ENCODE measurements at regions not wholly inside any gene's neighbourhood (a gene's known extent, or its start where the extent isn't known, plus 50 kb on each side); places are given as distances from the start of the nearest gene placed in this dataset.

DNA sequence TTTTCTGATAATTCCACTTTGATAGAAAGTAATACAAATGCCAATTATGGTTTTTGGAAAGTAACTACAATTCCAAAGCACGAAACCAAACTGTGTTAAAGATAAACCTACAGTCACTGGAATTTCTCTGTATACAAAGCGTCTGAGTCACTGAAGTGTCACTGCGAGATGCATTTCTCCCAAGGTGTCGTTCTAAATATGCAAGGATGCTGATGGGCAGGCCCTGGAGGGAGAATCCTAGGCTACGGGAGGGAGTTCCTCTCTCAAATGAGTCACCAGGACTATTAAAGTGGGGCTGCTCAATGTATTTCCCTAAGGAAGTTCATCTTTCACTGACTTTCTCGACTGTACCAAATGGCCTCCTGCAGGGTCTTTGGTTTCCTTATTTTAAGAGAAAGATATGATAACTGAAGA is 163.8 kb upstream of the STK17B start:
- ATAC-seq = no peak
- Mint-ChIP-seq H3K27me3 (no peaks in the 10 kb centered on the region), H3K36me3 (no peaks in the 10 kb centered on the region), H3K4me1 (peaks cover 15% of the 10 kb centered on the region), H3K27ac (no peak overlapping the region), H3K4me3 (no peak overlapping the region), H3K9me3 (no peaks in the 10 kb centered on the region)

DNA sequence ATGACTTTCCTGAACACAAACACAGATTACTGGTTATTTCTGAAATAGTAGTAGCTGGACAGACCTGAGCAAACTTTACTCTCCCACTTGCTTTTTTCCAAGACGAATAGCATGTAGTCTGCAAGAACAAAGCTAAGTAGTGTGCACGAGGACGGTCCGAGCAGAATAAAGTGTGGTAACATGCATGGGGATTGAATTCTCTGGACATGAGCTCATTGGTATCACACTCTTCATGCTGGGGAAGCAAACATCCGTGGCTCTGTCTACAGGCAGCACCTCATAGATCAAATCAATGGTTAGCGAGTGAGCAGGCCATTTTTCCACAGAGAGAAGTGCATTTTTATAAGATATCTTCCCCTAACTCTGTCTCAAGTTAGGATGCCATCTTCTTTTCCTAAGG is 164.8 kb upstream of the STK17B start:
- peak overlapping the region; percentile 62 for H3K27ac Mint-ChIP-seq

DNA sequence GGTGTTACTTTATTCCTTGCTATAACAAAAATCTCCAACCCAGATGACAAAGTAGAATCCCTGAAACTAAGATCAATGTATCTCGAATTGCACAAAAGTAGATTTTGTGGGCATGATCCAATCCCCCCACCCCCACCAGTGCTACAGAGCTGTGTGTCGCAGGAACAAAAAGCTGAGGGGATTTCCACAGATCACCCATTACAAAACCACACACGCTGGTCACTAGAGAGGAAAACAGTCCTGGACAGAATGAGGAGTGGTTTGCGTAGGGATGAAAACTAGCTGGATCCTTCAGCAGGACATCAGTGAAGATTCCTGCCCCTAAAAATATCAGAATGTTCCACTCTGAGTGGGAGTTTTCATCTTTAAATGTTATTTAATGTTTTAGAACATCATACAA is 165.3 kb upstream of the STK17B start:
- ATAC-seq = no peak
- Mint-ChIP-seq H3K4me3 (no peak overlapping the region), H3K36me3 (no peaks in the 10 kb centered on the region), H3K4me1 (peaks cover 15% of the 10 kb centered on the region), H3K27me3 (no peaks in the 10 kb centered on the region), H3K27ac (peak overlapping the region; percentile 62), H3K9me3 (no peaks in the 10 kb centered on the region)

More for the DNA sequence above, 164.8 kb upstream of the STK17B start:
- H3K9me3 Mint-ChIP-seq = no peaks in the 10 kb centered on the region
- no peak for ATAC-seq
- H3K36me3 Mint-ChIP-seq = no peaks in the 10 kb centered on the region
- H3K4me1 Mint-ChIP-seq = peaks cover 15% of the 10 kb centered on the region
- H3K4me3 Mint-ChIP-seq = no peak overlapping the region
- no peaks in the 10 kb centered on the region for H3K27me3 Mint-ChIP-seq

DNA sequence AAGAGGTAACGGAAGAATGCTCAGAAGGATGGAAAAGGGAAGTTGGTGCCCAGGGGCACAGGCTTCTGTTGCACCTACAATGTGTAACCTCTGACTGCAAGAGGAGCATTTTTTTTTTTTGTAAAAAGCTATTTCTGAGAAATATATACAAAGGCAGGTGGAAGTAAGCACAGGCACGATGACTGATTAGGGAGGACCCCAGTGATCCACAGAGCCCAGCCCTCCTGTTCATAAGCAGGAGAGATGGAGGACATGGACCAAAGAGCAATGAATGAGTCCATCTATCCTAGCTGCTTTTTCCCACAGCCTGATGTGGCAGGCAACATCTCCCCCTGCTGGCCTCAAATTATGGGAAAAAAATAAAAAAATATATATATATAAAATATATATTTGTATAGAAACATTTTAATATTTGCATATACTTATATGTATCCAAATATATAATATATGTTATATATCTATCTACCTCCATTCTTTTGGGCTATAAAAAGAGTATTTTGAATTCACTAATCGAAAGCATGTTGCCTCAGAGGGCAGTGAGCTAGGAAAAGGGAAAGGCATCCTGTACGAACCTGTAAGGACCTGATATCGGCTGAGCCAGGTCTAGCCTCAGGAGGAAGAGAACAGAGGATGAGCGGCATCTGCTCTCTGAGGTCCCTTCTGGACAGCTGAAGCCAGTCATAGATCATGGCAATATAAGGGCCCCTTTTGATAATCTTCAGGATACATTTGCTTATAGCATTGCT is 166.0 kb upstream of the STK17B start:
- peak; percentile 39 for ATAC-seq
- Mint-ChIP-seq H3K4me3 (no peak overlapping the region), H3K4me1 (peaks cover 15% of the 10 kb centered on the region), H3K9me3 (no peaks in the 10 kb centered on the region), H3K36me3 (no peaks in the 10 kb centered on the region), H3K27me3 (no peaks in the 10 kb centered on the region), H3K27ac (peak overlapping the region; percentile 62)

DNA sequence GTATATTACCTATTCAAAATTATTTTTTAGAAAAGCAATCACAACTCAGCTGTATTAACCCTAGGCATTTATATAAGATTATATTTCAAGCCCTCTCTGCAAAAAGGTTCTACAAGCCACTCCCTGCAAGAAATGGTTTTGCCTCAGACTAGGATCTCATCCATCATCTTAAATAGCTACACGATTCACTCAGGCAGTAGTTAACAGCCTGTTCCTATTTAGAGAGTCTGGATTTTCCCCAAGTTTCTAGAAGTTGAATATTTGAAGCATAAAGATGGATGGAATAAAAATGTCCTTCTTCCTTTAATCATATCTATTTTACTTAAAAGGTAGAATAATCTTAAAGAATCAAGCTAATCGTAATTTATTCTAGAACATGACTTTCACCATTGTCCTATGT is 167.1 kb upstream of the STK17B start:
- Mint-ChIP-seq H3K27ac (no peak overlapping the region), H3K36me3 (no peaks in the 10 kb centered on the region), H3K9me3 (no peaks in the 10 kb centered on the region), H3K4me1 (peaks cover 15% of the 10 kb centered on the region), H3K4me3 (no peak overlapping the region), H3K27me3 (no peaks in the 10 kb centered on the region)
- no peak for ATAC-seq

DNA sequence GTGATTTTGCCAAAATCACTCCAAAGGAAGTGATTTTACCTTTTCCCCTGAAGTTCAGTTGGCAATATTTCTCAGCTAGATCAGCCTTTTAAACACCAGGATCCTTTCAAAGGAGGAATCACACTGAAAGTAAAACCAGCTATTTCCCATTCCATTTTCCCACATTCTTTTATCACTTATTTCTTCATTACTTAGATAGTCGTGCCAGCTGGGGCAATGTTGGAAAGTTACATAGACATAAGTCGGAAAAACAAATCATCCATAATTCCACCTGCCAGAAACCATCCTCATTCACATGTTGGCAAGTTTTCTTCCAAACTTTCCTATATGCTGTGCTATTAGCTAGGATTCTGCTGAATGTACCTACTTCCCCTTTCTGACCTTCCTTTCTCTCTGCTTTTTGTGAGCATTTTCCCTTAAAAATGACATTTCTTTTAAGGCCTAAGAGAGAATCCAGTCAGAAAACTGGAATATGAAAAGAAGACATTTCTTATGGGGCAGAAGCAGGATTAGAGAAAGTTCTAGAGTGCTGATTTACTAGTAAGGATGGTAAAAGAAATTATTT is 170.0 kb upstream of the STK17B start:
- no peaks in the 10 kb centered on the region for H3K9me3 Mint-ChIP-seq
- H3K27ac Mint-ChIP-seq = no peak overlapping the region
- H3K4me1 Mint-ChIP-seq = peaks cover 15% of the 10 kb centered on the region
- H3K4me3 Mint-ChIP-seq = no peak overlapping the region
- no peak for ATAC-seq
- no peaks in the 10 kb centered on the region for H3K36me3 Mint-ChIP-seq
- H3K27me3 Mint-ChIP-seq = no peaks in the 10 kb centered on the region

DNA sequence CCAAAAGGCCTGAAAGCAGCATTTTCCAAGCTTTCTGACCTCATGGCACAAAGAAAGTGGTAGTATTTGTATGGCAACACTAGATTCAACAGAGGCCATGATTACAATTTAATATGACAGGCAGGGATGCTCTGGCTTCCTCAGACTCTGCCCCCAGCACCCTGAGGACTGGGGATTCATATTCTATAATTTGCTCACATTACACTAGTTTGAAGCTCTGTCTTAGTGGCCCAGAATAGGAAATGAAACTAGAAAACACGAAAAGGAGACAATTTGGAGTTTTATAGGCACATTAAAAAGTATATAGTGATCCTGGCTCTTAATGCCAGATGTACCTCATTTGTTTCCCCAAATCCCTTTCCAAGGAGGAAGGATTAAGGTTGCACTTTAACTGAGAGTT is 173.0 kb upstream of the STK17B start:
- Mint-ChIP-seq H3K27ac (no peak overlapping the region), H3K9me3 (no peaks in the 10 kb centered on the region), H3K27me3 (no peaks in the 10 kb centered on the region), H3K36me3 (no peaks in the 10 kb centered on the region), H3K4me1 (no peaks in the 10 kb centered on the region), H3K4me3 (no peak overlapping the region)
- no peak for ATAC-seq

DNA sequence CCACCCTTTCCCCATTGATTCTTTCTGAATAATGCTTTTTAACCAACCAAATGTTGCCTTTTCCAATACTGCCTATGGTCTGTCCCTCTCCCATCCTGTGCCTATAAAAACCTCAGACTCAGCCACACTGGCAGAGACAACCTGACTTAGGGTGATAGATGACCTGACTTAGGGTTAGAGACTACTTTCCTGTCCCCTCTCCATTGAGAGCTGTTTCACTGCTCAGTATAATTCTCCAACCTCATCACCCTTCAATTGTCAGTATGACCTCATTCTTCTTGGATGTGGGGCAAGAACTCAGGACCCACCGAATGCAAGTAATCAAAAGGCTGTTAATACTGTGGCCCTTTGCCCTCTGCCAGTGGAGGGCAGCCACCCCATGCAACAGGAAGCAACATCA is 182.3 kb upstream of the STK17B start:
- H3K27ac Mint-ChIP-seq = no peak overlapping the region
- no peak for ATAC-seq
- peaks cover 9% of the 10 kb centered on the region for H3K9me3 Mint-ChIP-seq
- peaks cover 10% of the 10 kb centered on the region for H3K36me3 Mint-ChIP-seq
- no peaks in the 10 kb centered on the region for H3K27me3 Mint-ChIP-seq
- no peaks in the 10 kb centered on the region for H3K4me1 Mint-ChIP-seq
- no peak overlapping the region for H3K4me3 Mint-ChIP-seq

DNA sequence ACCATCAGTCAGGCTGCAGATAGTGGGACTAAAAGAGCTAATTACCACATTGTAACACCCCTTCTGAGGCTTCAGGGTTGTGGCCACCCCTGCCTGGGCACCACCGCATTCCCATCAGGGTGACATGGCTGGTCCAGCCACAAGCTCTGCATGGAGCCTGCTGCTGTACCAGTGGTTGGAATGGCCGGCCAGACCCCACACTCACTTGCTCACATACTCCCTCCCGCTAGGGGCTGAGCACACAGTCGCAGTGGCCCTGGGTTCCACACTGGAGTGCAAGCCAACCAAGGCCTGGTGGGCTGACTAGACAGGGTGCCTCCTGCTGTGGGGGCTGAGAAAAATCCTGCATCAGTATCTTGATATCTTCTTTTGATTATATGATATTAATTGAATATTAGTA is 182.8 kb upstream of the STK17B start:
- Mint-ChIP-seq H3K9me3 (peaks cover 9% of the 10 kb centered on the region), H3K27ac (no peak overlapping the region), H3K4me1 (no peaks in the 10 kb centered on the region), H3K27me3 (no peaks in the 10 kb centered on the region), H3K36me3 (peaks cover 10% of the 10 kb centered on the region), H3K4me3 (no peak overlapping the region)
- no peak for ATAC-seq

DNA sequence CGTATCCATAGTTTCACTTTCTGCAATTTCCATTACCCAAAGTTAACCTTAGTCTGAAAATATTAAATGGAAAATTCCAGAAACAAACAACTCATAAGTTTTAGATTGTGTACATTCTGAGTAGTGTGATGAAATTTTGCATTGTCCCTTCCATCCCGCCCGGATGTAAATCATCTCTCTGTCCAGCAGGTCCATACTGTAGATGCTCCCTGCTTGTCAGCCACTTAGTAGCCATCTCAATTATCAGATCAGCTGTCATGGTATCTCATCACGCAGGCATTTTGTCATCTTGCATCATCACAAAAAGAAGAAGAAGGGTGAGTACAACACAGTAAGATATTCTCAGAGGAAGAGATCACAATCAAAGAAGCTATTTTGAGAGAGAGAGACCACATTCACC is 185.0 kb upstream of the STK17B start:
- ATAC-seq = no peak
- H3K4me1 Mint-ChIP-seq = no peaks in the 10 kb centered on the region
- no peak overlapping the region for H3K4me3 Mint-ChIP-seq
- H3K36me3 Mint-ChIP-seq = peaks cover 10% of the 10 kb centered on the region
- no peak overlapping the region for H3K27ac Mint-ChIP-seq
- H3K27me3 Mint-ChIP-seq = no peaks in the 10 kb centered on the region
- peaks cover 9% of the 10 kb centered on the region for H3K9me3 Mint-ChIP-seq

DNA sequence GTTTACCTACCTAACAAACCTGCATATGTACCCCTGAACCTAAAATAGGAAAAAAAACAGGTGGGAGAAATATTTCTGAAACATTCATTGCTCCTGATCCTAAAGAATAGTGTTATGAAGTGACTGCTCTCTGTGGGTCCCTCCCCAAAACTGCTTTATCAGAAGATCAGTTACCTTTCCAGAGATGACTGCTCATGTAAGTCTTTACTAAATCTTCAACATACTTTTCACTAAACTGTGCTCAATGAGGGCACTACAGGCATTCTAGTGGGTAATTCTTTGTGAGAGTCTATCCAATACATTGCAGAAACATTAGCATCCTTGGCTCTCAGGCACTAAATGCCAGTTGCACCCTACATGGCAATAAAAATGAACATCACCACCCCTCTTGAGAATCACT is 189.3 kb upstream of the STK17B start:
- no peak overlapping the region for H3K4me3 Mint-ChIP-seq

DNA sequence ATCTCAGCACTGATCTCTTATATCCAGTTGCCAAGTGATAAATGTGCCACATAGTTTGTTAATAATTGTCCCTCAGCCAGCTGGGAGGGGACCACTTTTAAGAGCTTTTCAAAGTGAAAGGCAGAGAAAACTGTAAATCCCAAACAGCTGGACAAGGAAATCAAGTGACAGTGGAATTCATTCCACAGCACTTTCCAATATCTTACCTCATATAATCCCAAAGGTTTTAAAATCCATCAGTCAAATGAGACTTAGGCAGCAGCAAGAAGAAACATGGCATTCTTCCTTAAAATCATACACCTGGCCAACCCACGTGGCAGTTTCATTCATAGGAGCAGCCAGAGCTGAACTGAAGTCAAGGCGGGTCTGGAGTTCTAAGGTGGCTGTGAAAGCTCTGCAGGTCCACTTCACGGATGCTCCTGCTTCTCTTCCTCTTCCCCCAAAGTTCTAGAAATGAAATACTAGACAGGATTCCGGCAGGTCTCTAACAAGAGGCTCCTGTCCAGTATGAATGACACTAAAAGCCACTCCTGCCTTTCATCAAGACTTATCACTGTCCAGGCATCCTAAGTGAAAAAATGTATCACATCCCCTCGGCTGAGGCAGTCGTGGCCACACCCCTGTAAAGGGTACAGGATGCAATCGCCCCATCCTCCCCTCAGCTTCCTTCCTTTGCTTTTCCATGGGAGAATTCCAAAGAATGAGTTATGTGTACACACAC is 190.4 kb upstream of the STK17B start:
- no peaks in the 10 kb centered on the region for H3K4me1 Mint-ChIP-seq
- no peaks in the 10 kb centered on the region for H3K36me3 Mint-ChIP-seq
- ATAC-seq = no peak
- no peak overlapping the region for H3K4me3 Mint-ChIP-seq
- H3K9me3 Mint-ChIP-seq = no peaks in the 10 kb centered on the region
- no peak overlapping the region for H3K27ac Mint-ChIP-seq
- no peaks in the 10 kb centered on the region for H3K27me3 Mint-ChIP-seq

More for the DNA sequence above, 189.3 kb upstream of the STK17B start:
- H3K4me1 Mint-ChIP-seq = no peaks in the 10 kb centered on the region
- H3K36me3 Mint-ChIP-seq = no peaks in the 10 kb centered on the region
- H3K9me3 Mint-ChIP-seq = no peaks in the 10 kb centered on the region
- H3K27ac Mint-ChIP-seq = no peak overlapping the region
- H3K27me3 Mint-ChIP-seq = no peaks in the 10 kb centered on the region
- no peak for ATAC-seq

DNA sequence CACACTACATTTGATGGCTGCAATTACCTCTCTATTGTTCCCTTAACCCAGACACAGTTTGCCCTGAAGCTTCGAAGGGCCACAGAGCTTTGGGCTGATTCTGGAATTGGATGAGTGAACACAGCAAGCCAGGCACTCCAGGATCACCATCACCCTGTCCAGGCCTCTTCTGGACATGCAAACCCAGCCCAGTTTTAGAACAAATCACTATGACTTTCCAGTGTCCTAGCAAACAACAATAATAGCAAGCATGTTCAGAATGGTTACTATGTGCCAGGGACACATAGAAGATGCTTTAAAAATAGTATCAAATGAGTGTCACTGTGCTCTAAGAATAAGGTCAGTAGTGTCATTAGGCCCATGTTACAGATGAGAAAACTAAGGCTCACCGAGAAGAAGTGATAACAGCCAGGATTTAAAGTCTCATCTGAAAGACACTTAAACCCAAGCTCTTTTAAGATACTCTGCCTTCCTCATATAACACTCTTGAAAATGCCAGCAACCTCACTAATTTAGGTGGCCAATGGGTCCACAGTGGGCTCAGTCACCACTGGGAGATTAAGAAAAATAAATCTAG is 191.7 kb upstream of the STK17B start:
- H3K27ac Mint-ChIP-seq = no peak overlapping the region
- H3K9me3 Mint-ChIP-seq = peaks cover 3% of the 10 kb centered on the region
- H3K36me3 Mint-ChIP-seq = no peaks in the 10 kb centered on the region
- no peaks in the 10 kb centered on the region for H3K27me3 Mint-ChIP-seq
- ATAC-seq = no peak
- no peak overlapping the region for H3K4me3 Mint-ChIP-seq
- H3K4me1 Mint-ChIP-seq = no peaks in the 10 kb centered on the region

DNA sequence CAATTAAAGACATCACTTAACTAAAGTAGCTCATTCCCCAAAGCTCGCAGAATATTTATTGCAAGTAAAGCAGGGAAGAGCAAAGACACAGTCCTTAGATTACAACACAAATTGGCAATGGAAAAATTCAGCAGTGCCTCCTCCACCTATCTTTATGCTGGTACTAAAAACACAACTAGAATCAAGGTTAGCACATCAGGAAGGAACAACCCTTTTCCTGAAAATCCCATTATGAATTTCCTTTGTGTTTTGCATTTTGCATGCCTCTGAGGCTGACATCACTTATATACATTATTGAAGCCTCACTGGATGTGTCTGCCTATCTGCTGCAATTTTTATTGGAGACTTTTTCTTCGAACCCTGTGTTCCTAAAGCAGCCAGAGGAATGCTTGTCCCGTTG is 193.8 kb upstream of the STK17B start:
- H3K36me3 Mint-ChIP-seq = peaks cover 5% of the 10 kb centered on the region
- no peak overlapping the region for H3K27ac Mint-ChIP-seq
- no peak for ATAC-seq
- H3K4me3 Mint-ChIP-seq = no peak overlapping the region
- peaks cover 11% of the 10 kb centered on the region for H3K9me3 Mint-ChIP-seq
- H3K27me3 Mint-ChIP-seq = no peaks in the 10 kb centered on the region
- no peaks in the 10 kb centered on the region for H3K4me1 Mint-ChIP-seq

DNA sequence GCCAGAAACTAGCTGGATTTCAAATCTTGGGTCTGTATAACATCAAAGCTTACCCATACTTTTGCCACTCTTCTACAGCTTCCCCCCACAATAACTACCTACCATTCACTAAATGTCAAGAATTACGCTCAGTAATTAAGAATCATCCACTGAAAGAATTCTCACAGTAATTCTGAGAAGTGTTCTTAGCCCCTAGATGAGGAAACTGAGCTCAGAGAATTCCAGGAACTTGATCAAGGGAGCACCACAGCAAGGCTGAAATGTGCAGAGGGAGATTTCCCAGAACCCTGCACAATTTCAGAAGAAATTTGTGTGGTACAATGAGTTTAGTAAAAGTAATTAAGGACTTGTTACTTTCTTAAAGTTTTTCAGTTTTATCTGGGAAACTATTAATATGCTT is 194.5 kb upstream of the STK17B start:
- no peaks in the 10 kb centered on the region for H3K4me1 Mint-ChIP-seq
- H3K27ac Mint-ChIP-seq = no peak overlapping the region
- no peak overlapping the region for H3K4me3 Mint-ChIP-seq
- H3K27me3 Mint-ChIP-seq = no peaks in the 10 kb centered on the region
- ATAC-seq = no peak
- peaks cover 11% of the 10 kb centered on the region for H3K9me3 Mint-ChIP-seq
- peaks cover 5% of the 10 kb centered on the region for H3K36me3 Mint-ChIP-seq

DNA sequence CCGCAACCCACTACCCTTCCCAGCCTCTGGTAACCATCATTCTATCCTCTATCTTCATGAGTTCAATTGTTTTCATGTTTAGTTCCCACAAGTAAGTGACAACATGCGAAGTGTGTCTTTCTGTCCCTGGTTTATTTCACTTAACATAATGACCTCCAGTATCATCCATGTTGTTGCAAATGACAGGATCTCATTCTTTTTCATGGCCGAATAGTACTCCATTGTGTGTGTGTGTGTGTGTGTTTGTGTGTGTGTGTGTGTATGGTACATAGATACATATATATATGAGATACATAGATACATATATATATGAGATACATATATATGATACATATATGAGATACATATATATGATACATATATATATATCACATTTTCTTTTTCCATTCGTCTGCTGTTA is 196.3 kb upstream of the STK17B start:
- Mint-ChIP-seq H3K9me3 (peaks cover 11% of the 10 kb centered on the region), H3K27me3 (no peaks in the 10 kb centered on the region), H3K4me1 (no peaks in the 10 kb centered on the region), H3K4me3 (no peak overlapping the region), H3K27ac (no peak overlapping the region), H3K36me3 (peaks cover 5% of the 10 kb centered on the region)
- ATAC-seq = no peak
